Vagina (tissue), 2 donors: ENCODE measurements at regions not wholly inside any gene's neighbourhood (a gene's known extent, or its start where the extent isn't known, plus 50 kb on each side); places are given as distances from the start of the nearest gene placed in this dataset.

Source experiments
- CTCF ChIP-seq, 3 experiments: fragments of 450-650 bp in 2 of 3; fragments of 200-600 bp in 1 of 3; sonication (generic) in 1 of 3; IDR thresholded peaks; one replicate each; pipeline ENCODE4 v1.5.1; 2017 to 2019; ENCODE audit warnings: antibody characterized with exemption in 3 of 3, mild to moderate bottlenecking in 2 of 3, moderate library complexity in 2 of 3
- POLR2A ChIP-seq, 2 donors: fragments of 450-650 bp; IDR thresholded peaks; one replicate each; pipeline ENCODE4 v1.6.1; 2017; ENCODE audit warnings: antibody characterized with exemption in 2 of 2, mild to moderate bottlenecking in 2 of 2, moderate library complexity in 2 of 2
- POLR2AphosphoS5 ChIP-seq, 2 donors: sonication (generic); formaldehyde crosslinking; IDR thresholded peaks; one replicate each; pipeline ENCODE4 v1.9.0; 2017; ENCODE audit warnings: antibody characterized with exemption in 2 of 2, mild to moderate bottlenecking in 2 of 2, low read depth in 1 of 2; ENCODE audit not compliant: insufficient read depth in 1 of 2

GRCh38 chr14:97116546-97116945, 319.4 kb downstream of the VRK1 start:
- TF ChIP-seq CTCF (IDR thresholded peaks at IDR 0.05) (no peak), POLR2A (IDR thresholded peaks at IDR 0.05) (no peak), POLR2AphosphoS5 (IDR thresholded peaks at IDR 0.05; ENCODE audit: insufficient read depth in 1 of 2, low read depth in 1 of 2) (no peak)
